Muscle layer of duodenum (tissue), 2 donors: ENCODE measurements at regions not wholly inside any gene's neighbourhood (a gene's known extent, or its start where the extent isn't known, plus 50 kb on each side); places are given as distances from the start of the nearest gene placed in this dataset.

Experiments
- H3K27ac ChIP-seq: one replicate; pipeline ENCODE4 v1.7.0; 2013; ENCODE audit warnings: mild to moderate bottlenecking, low read length
- H3K27me3 ChIP-seq: one replicate; pipeline ENCODE4 v1.7.0; 2013; ENCODE audit warnings: low read depth, mild to moderate bottlenecking, control low read depth, low read length
- H3K36me3 ChIP-seq, 2 donors: one replicate each; pipeline ENCODE4 v1.7.0; 2013; ENCODE audit warnings: low read length in 2 of 2, control low read depth in 1 of 2, mild to moderate bottlenecking in 1 of 2; ENCODE audit not compliant: insufficient read depth in 2 of 2, control insufficient read depth in 1 of 2
- H3K4me1 ChIP-seq, 2 donors: one replicate each; pipeline ENCODE4 v1.7.0; 2013; ENCODE audit warnings: low read length in 2 of 2, mild to moderate bottlenecking in 2 of 2, control low read depth in 1 of 2, moderate library complexity in 1 of 2; ENCODE audit not compliant: insufficient read depth in 2 of 2, control insufficient read depth in 1 of 2
- H3K4me3 ChIP-seq, 2 donors: one replicate each; pipeline ENCODE4 v1.7.0; 2013; ENCODE audit warnings: low read length in 2 of 2, low read depth in 1 of 2, mild to moderate bottlenecking in 1 of 2
- H3K9me3 ChIP-seq, 2 donors: one replicate each; pipeline ENCODE4 v1.7.0; 2013; ENCODE audit warnings: low read length in 2 of 2, control low read depth in 1 of 2, mild to moderate bottlenecking in 1 of 2; ENCODE audit not compliant: control insufficient read depth in 1 of 2
- donor health status: healthy.

- Histone ChIP-seq H3K27me3 (no peaks in the 10 kb centered on the region), H3K27ac (no peak overlapping the region), H3K36me3 (no peaks in the 10 kb centered on the region), H3K4me3 (no peak overlapping the region), H3K9me3 (no peaks in the 10 kb centered on the region), H3K4me1 (no peaks in the 10 kb centered on the region)
Measured at GRCh38 chr3:193793123-193793522, 200.1 kb downstream of the OPA1 start.

GRCh38 chr3:193794002-193794881, 201.2 kb downstream of the OPA1 start:
- Histone ChIP-seq H3K4me3 (no peak overlapping the region), H3K9me3 (no peaks in the 10 kb centered on the region), H3K36me3 (no peaks in the 10 kb centered on the region), H3K27ac (no peak overlapping the region), H3K4me1 (no peaks in the 10 kb centered on the region), H3K27me3 (no peaks in the 10 kb centered on the region)

GRCh38 chr3:193795062-193795690, 202.2 kb downstream of the OPA1 start:
- Histone ChIP-seq H3K4me1 (no peaks in the 10 kb centered on the region), H3K9me3 (no peaks in the 10 kb centered on the region), H3K36me3 (no peaks in the 10 kb centered on the region), H3K27ac (no peak overlapping the region), H3K27me3 (no peaks in the 10 kb centered on the region), H3K4me3 (no peak overlapping the region)

GRCh38 chr3:193796089-193796488, 203.1 kb downstream of the OPA1 start:
- no peaks in the 10 kb centered on the region for H3K27me3 ChIP-seq
- H3K4me1 ChIP-seq, result no peaks in the 10 kb centered on the region
- no peak overlapping the region for H3K4me3 ChIP-seq
- no peak overlapping the region for H3K27ac ChIP-seq
- no peaks in the 10 kb centered on the region for H3K9me3 ChIP-seq
- no peaks in the 10 kb centered on the region for H3K36me3 ChIP-seq

GRCh38 chr3:193797566-193797965, 204.6 kb downstream of the OPA1 start:
- H3K4me3 ChIP-seq, result no peak overlapping the region
- no peaks in the 10 kb centered on the region for H3K27me3 ChIP-seq
- no peaks in the 10 kb centered on the region for H3K4me1 ChIP-seq
- no peak overlapping the region for H3K27ac ChIP-seq
- H3K36me3 ChIP-seq, result no peaks in the 10 kb centered on the region
- H3K9me3 ChIP-seq, result no peaks in the 10 kb centered on the region

- H3K36me3 ChIP-seq, result no peaks in the 10 kb centered on the region
- no peaks in the 10 kb centered on the region for H3K27me3 ChIP-seq
- no peak overlapping the region for H3K27ac ChIP-seq
- H3K4me1 ChIP-seq, result no peaks in the 10 kb centered on the region
- no peaks in the 10 kb centered on the region for H3K9me3 ChIP-seq
- H3K4me3 ChIP-seq, result no peak overlapping the region
Measured at GRCh38 chr3:193798051-193798450, 205.0 kb downstream of the OPA1 start.

- Histone ChIP-seq H3K4me3 (no peak overlapping the region), H3K4me1 (no peaks in the 10 kb centered on the region), H3K9me3 (no peaks in the 10 kb centered on the region), H3K27me3 (no peaks in the 10 kb centered on the region), H3K36me3 (no peaks in the 10 kb centered on the region), H3K27ac (no peak overlapping the region)
Measured at GRCh38 chr3:193800138-193801043, 207.4 kb downstream of the OPA1 start.

- H3K4me1 ChIP-seq, result no peaks in the 10 kb centered on the region
- H3K36me3 ChIP-seq, result no peaks in the 10 kb centered on the region
- no peaks in the 10 kb centered on the region for H3K27me3 ChIP-seq
- no peak overlapping the region for H3K27ac ChIP-seq
- no peaks in the 10 kb centered on the region for H3K9me3 ChIP-seq
- H3K4me3 ChIP-seq, result no peak overlapping the region
Measured at GRCh38 chr3:193801097-193801496, 208.1 kb downstream of the OPA1 start.

- no peaks in the 10 kb centered on the region for H3K9me3 ChIP-seq
- no peak overlapping the region for H3K4me3 ChIP-seq
- H3K4me1 ChIP-seq, result no peaks in the 10 kb centered on the region
- H3K27ac ChIP-seq, result no peak overlapping the region
- no peaks in the 10 kb centered on the region for H3K36me3 ChIP-seq
- no peaks in the 10 kb centered on the region for H3K27me3 ChIP-seq
Measured at GRCh38 chr3:193803288-193803687, 210.3 kb downstream of the OPA1 start.

- H3K4me3 ChIP-seq, result no peak overlapping the region
- H3K9me3 ChIP-seq, result no peaks in the 10 kb centered on the region
- H3K36me3 ChIP-seq, result no peaks in the 10 kb centered on the region
- H3K4me1 ChIP-seq, result no peaks in the 10 kb centered on the region
- no peak overlapping the region for H3K27ac ChIP-seq
- no peaks in the 10 kb centered on the region for H3K27me3 ChIP-seq
Measured at GRCh38 chr3:193805448-193805847, 212.4 kb downstream of the OPA1 start.

GRCh38 chr3:193808317-193808716, 215.3 kb downstream of the OPA1 start:
- Histone ChIP-seq H3K4me3 (no peak overlapping the region), H3K36me3 (no peaks in the 10 kb centered on the region), H3K4me1 (peaks cover 0 to 1% of the 10 kb centered on the region in 2 donors)

More at GRCh38 chr3:193808317-193808716, 215.3 kb downstream of the OPA1 start:
- H3K9me3 ChIP-seq, result no peaks in the 10 kb centered on the region
- H3K27me3 ChIP-seq, result no peaks in the 10 kb centered on the region
- no peak overlapping the region for H3K27ac ChIP-seq
